Epithelial cell of esophagus (primary cell): ENCODE measurements at regions not wholly inside any gene's neighbourhood (a gene's known extent, or its start where the extent isn't known, plus 50 kb on each side); places are given as distances from the start of the nearest gene placed in this dataset.

Experiments used
- DNase-seq: peaks from one replicate; pipeline ENCODE4 v3.0.0; 2010; ENCODE audit warnings: low read depth
- H3K4me3 ChIP-seq: 2 replicates; pipeline ENCODE4 v1.5.1; 2011; ENCODE audit warnings: mild to moderate bottlenecking, low read length, control low read depth
- CTCF ChIP-seq: IDR thresholded peaks from 2 replicates; pipeline ENCODE4 v1.5.1; 2011; ENCODE audit warnings: low read depth, mild to moderate bottlenecking, low read length, control low read depth, inconsistent platforms; ENCODE audit not compliant: insufficient read depth; ENCODE audit errors: missing control alignments

GRCh38 chr12:67758521-67758920 is 110.0 kb downstream of the DYRK2 start:
- no peak for DNase-seq
- no peak overlapping the region for H3K4me3 ChIP-seq
- no peak for TF ChIP-seq CTCF

- no peak for DNase-seq
- no peak overlapping the region for H3K4me3 ChIP-seq
- no peak for TF ChIP-seq CTCF
Observed at GRCh38 chr12:67759829-67760228, 111.3 kb downstream of the DYRK2 start.

- TF ChIP-seq CTCF = no peak
- DNase-seq = peak; percentile 24
- H3K4me3 ChIP-seq = no peak overlapping the region
Observed at GRCh38 chr12:67760586-67761275, 112.2 kb downstream of the DYRK2 start.

- no peak for TF ChIP-seq CTCF
- H3K4me3 ChIP-seq = no peak overlapping the region
- DNase-seq = no peak
Observed at GRCh38 chr12:67761566-67761965, 113.0 kb downstream of the DYRK2 start.

GRCh38 chr12:67764055-67764454 is 115.5 kb downstream of the DYRK2 start:
- DNase-seq = no peak
- no peak for TF ChIP-seq CTCF
- H3K4me3 ChIP-seq = no peak overlapping the region

- no peak for TF ChIP-seq CTCF
- no peak for DNase-seq
- no peak overlapping the region for H3K4me3 ChIP-seq
Observed at GRCh38 chr12:67764946-67765619, 116.5 kb downstream of the DYRK2 start.
